Cardiac muscle cell (in vitro differentiated cells and primary cell): ENCODE measurements at regions not wholly inside any gene's neighbourhood (a gene's known extent, or its start where the extent isn't known, plus 50 kb on each side); places are given as distances from the start of the nearest gene placed in this dataset.

Experiments used
- DNase-seq, 2 donors: peaks; one replicate each; pipeline versions ENCODE4 v3.0.0 to v3.0.0-alpha.2; 2010 to 2017; ENCODE audit warnings: low read depth in 1 of 2, low spot score in 1 of 2
- H3K27ac ChIP-seq: fragments of 200-600 bp; sonication (generic); 2 replicates; pipeline ENCODE4 v1.5.1; 2016
- H3K27me3 ChIP-seq: fragments of 200-600 bp; sonication (generic); 2 replicates; pipeline ENCODE4 v1.6.0; 2016; ENCODE audit warnings: control low read depth
- H3K36me3 ChIP-seq: fragments of 200-600 bp; sonication (generic); 2 replicates; pipeline ENCODE4 v1.5.1; 2016; ENCODE audit warnings: control low read depth
- H3K4me1 ChIP-seq: fragments of 200-600 bp; sonication (generic); 2 replicates; pipeline ENCODE4 v1.8.1; 2017; ENCODE audit warnings: low read depth, mild to moderate bottlenecking, mixed run types
- H3K4me3 ChIP-seq: fragments of 200-600 bp; sonication (generic); 2 replicates; pipeline ENCODE4 v1.5.1; 2016; ENCODE audit warnings: mild to moderate bottlenecking
- H3K9me3 ChIP-seq: fragments of 200-600 bp; sonication (generic); 2 replicates; pipeline ENCODE4 v1.5.1; 2017; ENCODE audit warnings: low read depth, mild to moderate bottlenecking, control low read depth
- TF ChIP-seq, protein P1 (sequence below): IDR thresholded peaks from 2 replicates; pipeline ENCODE4 v1.5.1; 2012; ENCODE audit warnings: low read depth, mild to moderate bottlenecking, low read length

DNA sequence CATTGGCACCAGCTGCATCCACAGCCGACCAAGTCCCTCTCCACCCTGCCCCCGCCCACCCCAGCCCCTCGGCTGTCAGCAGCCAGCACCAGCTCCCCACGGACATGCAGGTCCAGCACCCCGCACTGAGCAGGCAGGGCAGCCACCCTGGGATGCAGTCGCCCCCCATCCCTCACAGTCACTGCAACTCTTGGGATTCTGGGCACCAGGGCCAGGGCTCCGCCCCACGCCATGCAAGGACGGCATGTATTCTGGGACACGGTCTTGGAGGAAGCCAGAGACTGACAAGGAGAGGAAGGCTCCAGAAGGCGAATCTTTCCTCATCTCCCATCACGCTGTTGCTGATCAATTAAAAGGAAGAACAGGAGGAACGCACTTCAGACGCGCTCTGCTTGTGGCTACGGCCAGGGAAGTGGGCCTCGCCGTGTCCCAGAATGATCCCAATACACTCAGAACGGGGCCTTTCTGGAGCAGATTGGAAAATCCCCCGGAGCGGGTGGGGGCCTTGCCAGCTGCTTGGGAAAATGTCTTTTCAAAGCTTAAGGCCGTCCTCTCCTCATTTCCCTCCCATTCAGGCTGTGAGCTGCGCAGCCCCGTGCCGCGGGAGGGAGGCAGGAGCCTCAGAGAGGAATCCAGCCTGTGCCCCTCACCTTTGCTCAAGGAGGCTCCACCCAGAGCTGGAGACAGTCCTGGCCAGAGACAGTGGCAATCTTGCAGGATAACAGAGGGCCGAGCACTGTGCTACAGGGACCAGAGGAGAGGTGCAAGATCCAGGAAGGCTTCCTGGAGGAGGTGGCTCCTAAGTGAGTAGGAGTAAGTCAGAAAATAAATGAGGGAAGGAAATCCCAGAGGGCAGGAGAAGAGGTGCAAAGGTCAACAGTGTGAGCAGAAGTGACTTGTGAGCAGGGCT is 54.1 kb upstream of the DIO3 start:
- Histone ChIP-seq H3K36me3 (no peaks in the 10 kb centered on the region), H3K4me1 (no peaks in the 10 kb centered on the region), H3K27me3 (no peaks in the 10 kb centered on the region), H3K4me3 (no peak overlapping the region), H3K9me3 (no peaks in the 10 kb centered on the region), H3K27ac (no peak overlapping the region)
- TF ChIP-seq, protein P1, sequence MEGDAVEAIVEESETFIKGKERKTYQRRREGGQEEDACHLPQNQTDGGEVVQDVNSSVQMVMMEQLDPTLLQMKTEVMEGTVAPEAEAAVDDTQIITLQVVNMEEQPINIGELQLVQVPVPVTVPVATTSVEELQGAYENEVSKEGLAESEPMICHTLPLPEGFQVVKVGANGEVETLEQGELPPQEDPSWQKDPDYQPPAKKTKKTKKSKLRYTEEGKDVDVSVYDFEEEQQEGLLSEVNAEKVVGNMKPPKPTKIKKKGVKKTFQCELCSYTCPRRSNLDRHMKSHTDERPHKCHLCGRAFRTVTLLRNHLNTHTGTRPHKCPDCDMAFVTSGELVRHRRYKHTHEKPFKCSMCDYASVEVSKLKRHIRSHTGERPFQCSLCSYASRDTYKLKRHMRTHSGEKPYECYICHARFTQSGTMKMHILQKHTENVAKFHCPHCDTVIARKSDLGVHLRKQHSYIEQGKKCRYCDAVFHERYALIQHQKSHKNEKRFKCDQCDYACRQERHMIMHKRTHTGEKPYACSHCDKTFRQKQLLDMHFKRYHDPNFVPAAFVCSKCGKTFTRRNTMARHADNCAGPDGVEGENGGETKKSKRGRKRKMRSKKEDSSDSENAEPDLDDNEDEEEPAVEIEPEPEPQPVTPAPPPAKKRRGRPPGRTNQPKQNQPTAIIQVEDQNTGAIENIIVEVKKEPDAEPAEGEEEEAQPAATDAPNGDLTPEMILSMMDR, result no peak
- DNase-seq, result no peak

DNA sequence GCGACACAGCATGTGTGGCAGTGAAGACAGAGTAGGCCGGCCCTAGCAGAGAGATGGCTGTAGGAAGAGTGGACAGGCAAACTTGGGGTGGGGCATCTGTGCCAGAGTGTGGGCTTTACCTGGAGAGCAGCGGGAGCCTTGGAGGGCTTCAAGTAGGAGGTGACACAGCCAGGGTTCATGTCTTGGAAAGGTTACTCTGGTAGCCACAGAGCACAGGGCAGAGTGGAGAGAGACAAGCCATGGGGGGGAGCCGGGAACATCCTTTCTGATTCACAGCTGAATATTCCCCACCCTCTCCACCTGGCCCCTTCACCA is 53.5 kb upstream of the DIO3 start:
- no peak overlapping the region for H3K4me3 ChIP-seq
- no peak overlapping the region for H3K27ac ChIP-seq
- no peaks in the 10 kb centered on the region for H3K27me3 ChIP-seq
- TF ChIP-seq, protein P1, result no peak
- H3K4me1 ChIP-seq, result no peaks in the 10 kb centered on the region
- no peak for DNase-seq
- H3K36me3 ChIP-seq, result no peaks in the 10 kb centered on the region
- H3K9me3 ChIP-seq, result no peaks in the 10 kb centered on the region

DNA sequence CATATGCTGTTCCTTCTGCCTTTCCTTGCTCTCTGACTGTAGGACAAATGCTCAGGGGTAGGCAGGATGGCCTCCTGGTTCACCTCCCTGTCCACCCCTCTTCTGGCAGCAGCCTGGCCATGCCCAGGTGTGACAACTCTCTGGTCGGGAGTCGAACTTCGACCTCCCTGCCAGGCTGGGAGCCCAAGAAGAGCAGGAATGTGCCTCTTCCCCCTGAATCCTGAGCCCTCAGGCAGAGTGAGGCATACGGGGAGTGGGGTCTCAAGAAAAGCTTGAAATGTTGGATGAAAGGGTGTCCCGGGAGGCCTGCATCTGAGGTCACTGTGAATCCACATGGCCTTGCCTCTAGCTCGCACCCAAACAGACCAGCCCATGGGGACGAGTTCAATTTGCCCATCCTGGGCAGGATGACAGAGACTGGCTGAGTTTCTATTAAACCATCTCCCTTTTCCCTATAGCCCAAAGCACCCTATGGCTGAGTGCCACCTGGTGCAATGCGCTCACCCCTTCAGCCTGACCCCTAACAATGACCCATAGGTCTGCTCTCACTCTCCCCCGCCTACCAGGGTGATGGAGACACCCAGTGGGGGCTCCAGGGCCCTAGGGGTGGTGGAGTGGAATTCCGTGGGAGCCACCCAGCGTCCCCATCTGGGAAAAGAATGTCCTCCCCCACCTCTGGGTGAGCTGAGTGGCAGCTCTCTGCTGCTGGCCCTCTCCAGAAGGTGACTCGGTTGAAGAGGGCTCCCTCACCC is 52.9 kb upstream of the DIO3 start:
- no peaks in the 10 kb centered on the region for H3K27me3 ChIP-seq
- H3K27ac ChIP-seq, result no peak overlapping the region
- H3K36me3 ChIP-seq, result no peaks in the 10 kb centered on the region
- no peaks in the 10 kb centered on the region for H3K9me3 ChIP-seq
- H3K4me1 ChIP-seq, result no peaks in the 10 kb centered on the region
- DNase-seq, result no peak
- TF ChIP-seq, protein P1, result no peak
- H3K4me3 ChIP-seq, result no peak overlapping the region

DNA sequence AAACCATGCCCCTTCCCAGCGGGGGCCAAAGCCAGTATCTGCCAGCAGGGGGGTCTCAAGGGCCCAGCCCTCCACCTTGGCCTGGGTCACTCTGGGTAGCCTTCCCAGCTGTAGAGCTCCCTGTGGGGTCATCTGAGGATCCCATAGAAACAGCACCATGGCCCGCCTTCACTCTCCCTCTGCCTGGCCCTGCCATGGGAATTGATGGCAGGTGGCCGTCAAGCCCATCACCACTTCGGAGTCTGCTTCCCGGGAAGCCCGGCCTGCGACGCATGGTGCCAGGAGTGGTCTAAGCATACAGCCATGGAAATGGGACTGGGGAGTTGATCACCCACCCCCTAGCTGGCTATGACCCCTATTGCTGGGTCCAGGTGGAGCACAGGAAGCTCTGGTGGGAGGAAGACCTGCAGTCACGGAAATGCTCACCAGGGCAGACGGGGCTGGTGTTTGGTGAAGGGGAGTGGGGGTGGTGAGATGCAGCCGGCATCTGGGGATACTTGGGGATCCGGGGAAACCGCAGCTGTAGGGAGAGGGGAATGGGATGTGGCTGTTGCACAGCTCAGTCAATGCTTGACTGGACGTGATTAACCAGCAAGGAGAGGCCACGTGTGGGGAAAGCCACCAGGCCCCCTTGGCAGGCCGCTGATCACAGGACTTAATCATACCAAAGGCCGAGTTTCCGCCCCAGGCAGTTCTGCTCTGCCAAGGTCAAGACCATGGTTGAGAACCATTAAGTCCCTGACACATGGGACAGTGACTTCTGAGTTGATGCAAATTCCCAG is 52.2 kb upstream of the DIO3 start:
- Histone ChIP-seq H3K27me3 (no peaks in the 10 kb centered on the region), H3K36me3 (no peaks in the 10 kb centered on the region), H3K27ac (no peak overlapping the region), H3K4me3 (no peak overlapping the region), H3K9me3 (no peaks in the 10 kb centered on the region), H3K4me1 (no peaks in the 10 kb centered on the region)
- DNase-seq, result no peak
- TF ChIP-seq, protein P1, result no peak

DNA sequence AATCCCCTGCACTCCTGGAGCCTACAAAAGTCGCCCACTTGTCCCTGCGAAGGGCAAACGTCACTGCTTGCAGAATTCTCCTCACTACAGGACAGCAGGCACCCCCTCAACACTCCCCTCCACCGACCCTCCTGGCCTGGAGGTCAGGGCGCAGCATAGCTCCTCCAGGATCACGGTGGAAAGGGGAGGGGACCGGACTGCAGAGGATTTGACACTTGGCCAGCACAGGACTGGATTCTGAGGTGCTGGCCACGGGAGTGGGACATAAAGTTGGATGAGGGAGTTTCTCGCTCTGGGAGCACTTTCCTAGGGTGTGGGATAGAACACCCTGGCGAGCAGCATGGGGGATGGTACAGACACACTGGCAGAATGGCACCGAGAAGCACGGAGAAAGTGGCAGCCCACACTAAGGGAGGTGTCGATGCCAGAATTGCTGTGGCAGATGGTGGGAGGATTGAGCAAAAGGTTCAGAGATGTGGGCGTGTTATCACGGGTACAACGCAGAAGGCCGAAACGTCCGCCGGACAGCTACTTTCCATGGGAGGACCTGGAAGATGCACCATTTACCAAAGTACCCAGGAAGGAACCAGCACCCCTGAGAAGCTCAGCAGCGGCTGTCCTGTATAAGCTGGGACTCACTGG is 51.4 kb upstream of the DIO3 start:
- H3K9me3 ChIP-seq, result no peaks in the 10 kb centered on the region
- no peaks in the 10 kb centered on the region for H3K4me1 ChIP-seq
- no peak for DNase-seq
- H3K27ac ChIP-seq, result no peak overlapping the region
- TF ChIP-seq, protein P1, result no peak
- no peaks in the 10 kb centered on the region for H3K36me3 ChIP-seq
- H3K27me3 ChIP-seq, result no peaks in the 10 kb centered on the region
- no peak overlapping the region for H3K4me3 ChIP-seq
